HG02678 (cell line): ENCODE measurements at regions not wholly inside any gene's neighbourhood (a gene's known extent, or its start where the extent isn't known, plus 50 kb on each side); places are given as distances from the start of the nearest gene placed in this dataset.
"Not testable (repeated sequence)": the region's sequence is repeated elsewhere in the genome, so short reads cannot be mapped to it uniquely, and the experiment has no call there.

Experiments used
- ATAC-seq: cut with Tn5 transposase; IDR thresholded peaks from one replicate; pipeline ENCODE4 v1.9.1; 2021; ENCODE audit warnings: mild to moderate bottlenecking, moderate library complexity; ENCODE audit not compliant: unreplicated experiment

GRCh38 chr9:118692613-118693012 lies 676.6 kb downstream of the BRINP1 start:
- no peak for ATAC-seq

DNA sequence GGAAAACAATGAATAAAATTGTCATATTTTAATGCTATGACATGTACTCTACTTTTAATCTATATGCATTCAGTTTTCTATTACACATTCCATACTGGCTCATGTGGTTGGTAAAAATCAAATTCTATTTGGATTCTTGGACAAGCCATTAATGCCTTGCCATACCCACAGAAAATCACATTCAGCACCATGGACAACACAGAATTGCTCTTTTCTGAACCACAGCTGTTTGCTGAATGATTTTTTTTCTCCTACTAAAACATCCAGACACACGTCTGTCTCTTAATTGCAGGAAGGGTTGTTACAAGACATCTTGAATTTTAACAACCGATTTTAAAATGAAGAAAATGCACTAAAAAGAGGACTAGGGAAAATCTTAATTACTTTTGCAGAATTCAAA lies 675.6 kb downstream of the BRINP1 start:
- no peak for ATAC-seq

DNA sequence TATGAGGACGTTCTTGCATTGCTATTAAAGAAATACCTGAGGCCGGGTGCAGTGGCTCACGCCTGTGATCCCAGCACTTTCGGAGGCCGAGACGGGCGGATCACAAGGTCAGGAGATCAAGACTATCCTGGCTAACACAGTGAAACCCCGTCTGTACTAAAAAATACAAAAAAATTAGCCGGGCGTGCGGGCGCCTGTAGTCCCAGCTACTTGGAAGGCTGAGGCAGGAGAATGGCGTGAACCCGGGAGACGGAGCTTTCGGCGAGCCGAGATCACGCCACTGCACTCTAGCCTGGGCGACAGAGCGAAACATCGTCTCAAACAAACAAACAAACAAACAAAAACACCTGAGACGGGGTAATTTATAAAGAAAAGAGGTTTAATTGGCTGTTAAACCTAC lies 674.0 kb downstream of the BRINP1 start:
- ATAC-seq = not testable (repeated sequence)

DNA sequence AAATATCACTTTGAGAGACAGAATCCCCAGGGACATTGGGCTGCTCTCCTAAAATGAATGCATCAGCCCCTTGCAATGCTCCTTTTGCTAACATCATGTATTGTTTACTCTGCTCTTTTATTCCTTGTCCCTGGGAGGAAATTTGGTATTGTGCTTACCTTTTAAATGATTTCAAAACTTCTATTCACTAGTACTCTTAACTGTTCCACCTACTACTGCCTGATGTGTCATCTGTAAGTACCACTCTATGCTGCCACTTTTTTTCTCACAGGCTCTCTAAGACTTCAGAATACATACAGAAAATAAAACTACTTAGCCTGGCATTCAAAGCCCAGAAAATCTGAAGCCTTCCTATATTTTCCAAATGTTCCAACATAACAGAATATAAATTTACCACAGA lies 667.2 kb downstream of the BRINP1 start:
- ATAC-seq = no peak

DNA sequence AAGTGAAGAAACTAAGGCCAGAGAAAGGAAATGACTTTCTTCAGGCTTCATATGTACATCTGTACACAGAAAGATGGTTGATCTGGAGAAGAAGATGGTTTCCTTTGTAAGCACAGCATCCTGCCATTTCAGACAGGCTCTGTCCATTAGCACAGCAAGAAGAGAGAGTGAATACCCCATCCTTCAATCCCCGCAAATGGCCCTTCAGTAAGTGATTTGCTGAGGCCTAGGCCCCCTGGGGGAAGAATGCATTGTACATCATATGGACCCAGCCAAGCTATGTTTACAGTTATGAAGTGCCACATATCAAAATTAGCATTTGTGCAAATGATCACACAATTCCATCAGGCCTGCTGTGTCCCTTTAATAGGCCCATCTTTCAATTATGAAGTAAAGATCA lies 657.4 kb downstream of the BRINP1 start:
- ATAC-seq = no peak

DNA sequence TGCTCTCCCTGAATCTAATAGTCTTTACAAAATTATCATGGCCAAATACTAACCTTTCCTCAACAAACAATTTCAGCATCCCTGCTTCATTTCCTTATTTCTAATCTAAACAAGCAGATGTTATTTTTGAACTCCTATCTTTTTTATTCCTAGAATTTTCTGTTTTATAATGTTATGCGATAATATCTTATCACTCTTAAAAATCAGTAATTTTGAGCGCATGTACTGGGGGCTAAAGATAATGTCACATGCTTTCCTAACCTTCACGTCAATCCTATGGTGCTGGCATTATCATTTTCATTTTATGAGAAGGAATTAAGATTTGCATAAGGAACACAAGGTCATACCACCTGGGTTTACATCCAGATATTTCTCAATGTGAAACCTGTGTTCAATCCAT lies 648.0 kb downstream of the BRINP1 start:
- no peak for ATAC-seq

DNA sequence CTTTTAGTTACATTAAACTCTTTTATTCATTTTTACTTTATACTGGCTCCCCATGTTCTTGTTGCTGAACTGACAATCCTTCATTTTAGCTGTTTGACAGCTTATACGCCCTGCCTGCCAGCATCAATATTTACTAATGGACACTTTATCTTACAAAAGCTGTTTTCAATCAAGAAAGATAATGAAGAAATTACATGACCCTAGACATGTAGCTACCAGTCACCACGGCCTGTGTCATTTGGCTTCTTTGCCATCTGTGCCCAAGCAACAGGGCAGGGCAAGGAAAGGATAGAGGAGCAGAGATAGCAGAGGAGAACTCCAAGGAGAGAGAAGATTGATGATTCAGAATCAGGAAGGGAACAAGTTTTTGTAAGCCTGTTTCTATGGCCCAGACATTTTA lies 647.3 kb downstream of the BRINP1 start:
- ATAC-seq = no peak

DNA sequence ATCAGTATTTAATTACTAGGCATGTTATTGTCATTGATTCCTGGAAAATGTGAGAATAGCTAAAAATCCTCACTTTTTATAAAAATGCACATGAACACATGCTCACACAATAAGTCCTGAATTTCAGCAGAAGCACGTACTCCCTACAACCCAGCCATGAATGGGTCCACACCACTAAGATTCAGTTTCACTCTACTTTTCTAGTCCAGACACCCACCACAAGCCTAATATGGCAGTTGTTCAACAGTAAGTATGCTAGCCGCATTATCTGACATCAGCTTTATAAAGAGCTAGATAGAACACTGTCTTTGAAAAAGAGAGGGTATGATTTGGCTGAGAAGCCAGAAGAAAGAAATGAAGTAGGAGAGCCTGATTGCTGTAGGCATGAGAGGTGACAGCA lies 639.3 kb downstream of the BRINP1 start:
- ATAC-seq = no peak

DNA sequence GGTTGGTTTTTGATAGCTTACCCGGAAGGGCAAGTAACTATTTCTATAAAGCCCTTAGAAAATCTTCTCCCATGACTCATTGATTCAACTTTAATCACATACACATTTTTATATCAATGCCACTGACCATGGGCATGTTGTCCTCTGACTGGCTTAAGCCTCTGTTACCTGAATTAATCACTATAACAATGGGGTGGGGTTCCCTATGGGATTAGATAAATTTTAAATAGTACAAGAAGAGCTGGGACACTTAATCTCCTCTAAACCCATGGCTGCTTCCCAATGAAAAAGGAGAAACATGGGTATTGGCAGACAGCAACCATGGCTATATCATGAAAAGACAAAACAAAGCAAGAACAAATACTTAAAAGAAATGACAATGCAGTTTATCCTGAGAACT lies 636.2 kb downstream of the BRINP1 start:
- no peak for ATAC-seq

DNA sequence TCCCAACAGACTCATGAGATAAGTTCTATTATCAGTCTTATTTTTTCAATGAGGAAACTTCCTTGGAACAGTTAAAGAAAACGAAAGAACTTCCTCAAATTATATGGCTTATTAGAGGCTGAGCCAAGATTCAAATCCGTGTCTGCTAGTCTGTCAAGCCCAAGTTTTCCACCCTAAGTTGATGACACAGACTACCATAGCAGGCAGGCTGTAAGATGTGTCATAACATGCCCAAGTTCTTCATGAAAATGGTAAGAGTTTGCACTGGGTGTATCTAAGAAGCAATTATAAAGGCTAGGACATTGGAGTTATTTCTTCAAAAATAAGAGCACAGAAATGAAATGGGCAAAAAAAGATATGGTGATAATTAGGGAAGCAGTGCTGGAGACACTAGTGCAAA lies 634.5 kb downstream of the BRINP1 start:
- no peak for ATAC-seq

GRCh38 chr9:118736406-118736805 lies 632.8 kb downstream of the BRINP1 start:
- no peak for ATAC-seq

GRCh38 chr9:118751077-118751847 lies 618.0 kb downstream of the BRINP1 start:
- ATAC-seq = no peak

- no peak for ATAC-seq
Observed at GRCh38 chr9:118751848-118752223, 617.4 kb downstream of the BRINP1 start.

GRCh38 chr9:118761016-118761790 lies 608.0 kb downstream of the BRINP1 start:
- ATAC-seq = no peak

- ATAC-seq = no peak
Observed at GRCh38 chr9:118767571-118767970, 601.7 kb downstream of the BRINP1 start.

DNA sequence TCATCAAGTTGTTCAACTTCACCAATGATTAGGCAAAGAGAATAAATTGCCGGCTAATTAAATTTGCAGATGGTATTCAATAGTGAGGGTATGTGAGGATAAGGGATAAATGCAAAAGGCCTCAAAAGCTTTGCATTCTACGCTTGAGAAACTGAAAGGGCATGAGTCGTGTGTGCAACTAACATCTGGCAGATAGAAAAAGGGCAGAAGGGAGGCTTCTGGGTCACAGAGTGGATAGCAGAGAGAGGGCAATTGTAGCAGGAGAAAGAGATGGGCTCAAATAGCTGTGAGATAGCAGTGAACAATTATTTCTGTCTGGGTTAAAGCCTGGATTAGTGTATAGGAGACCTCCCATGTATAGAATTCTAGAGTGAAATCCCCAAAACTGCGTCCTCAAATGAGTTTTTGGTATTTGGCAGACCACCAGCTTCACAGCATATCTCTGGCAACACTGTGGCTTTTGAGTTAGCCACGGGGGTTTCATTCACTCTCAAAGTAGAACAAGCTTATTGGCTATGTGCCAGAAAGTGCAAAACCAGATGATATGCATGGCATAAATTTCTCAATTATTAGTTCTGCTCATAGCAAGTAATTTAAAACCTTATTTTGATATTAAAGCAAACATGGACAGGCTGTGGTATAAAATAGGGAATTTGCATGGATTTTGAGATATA lies 586.3 kb downstream of the BRINP1 start:
- no peak for ATAC-seq

GRCh38 chr9:118784033-118784432 lies 585.2 kb downstream of the BRINP1 start:
- no peak for ATAC-seq

DNA sequence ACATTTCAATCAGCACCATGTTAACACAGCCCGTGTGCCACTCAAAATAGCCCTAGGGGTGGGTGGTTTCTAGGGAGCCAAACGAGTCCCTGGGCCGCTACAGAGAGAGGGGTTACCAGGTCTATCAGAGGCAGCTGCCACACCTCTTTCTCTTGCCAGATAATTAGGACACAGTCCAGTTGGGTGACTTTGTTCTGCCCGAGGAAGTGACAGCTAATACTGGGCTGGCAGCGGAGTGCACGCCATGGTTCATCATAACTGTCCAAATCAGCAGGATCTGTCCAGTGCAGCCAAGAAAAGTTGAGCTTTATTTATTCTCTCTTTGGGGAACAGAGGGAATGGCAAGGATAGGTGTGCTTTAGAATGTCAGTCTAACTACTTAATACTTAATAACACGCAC lies 583.8 kb downstream of the BRINP1 start:
- ATAC-seq = no peak

DNA sequence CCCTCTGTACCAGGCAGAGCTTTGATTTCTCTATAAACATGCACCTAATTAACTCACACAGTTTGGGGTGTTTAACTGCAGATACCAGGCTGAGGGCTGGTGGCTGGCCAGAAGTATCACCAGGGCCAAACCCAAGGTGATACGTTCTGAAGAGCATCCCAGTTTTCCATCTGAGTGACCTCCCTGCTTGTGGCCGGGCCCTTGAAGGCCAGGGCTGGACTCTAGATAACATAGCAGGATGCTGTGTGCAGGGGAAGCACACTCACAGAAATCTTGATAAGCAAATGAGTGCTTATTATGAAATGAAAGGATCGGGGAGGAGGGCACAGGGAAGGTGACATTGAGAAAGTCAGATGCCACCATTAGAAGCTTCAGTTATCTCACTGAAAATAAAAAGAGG lies 582.4 kb downstream of the BRINP1 start:
- no peak for ATAC-seq

DNA sequence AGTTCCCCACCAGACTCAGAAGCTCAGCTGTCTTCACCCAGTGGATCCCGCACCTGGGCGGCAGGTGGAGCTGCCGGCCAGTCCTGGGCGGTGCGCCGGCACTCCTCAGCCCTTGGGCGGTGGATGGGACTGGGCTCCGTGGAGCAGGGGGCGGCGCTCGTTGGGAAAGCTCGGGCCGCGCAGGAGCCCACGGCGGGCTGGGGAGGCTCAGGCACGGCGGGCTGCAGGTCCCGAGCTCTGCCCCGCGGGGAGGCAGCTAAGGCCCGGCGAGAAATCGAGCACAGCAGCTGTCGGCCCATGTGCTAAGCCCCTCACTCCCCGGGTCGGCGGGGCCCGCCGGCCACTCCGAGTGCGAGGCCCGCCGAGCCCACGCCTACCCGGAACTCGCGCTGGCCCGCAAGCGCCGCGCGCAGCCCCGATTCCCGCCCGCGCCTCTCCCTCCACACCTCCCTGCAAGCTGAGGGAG lies 560.0 kb downstream of the BRINP1 start:
- ATAC-seq = no peak

- ATAC-seq = no peak
Observed at GRCh38 chr9:118829334-118829733, 539.9 kb downstream of the BRINP1 start.

- ATAC-seq = no peak
Observed at GRCh38 chr9:118832371-118832770, 536.9 kb downstream of the BRINP1 start.
